ENCODE measurements at regions not wholly inside any gene's neighbourhood (a gene's known extent, or its start where the extent isn't known, plus 50 kb on each side); places are given as distances from the start of the nearest gene placed in this dataset.
"Not testable (repeated sequence)": the region's sequence is repeated elsewhere in the genome, so short reads cannot be mapped to it uniquely, and the experiment has no call there.

GRCh38 chr20:53660947-53661381 lies 67.3 kb upstream of the ZNF217 start:
- peak overlapping the region; percentile 82 to 96 (median 92) for H3K27ac Mint-ChIP-seq
- no peaks in the 10 kb centered on the region for H3K9me3 Mint-ChIP-seq
- H3K36me3 Mint-ChIP-seq, result no peaks in the 10 kb centered on the region
- POLR2A ChIA-PET, result interaction anchor here (0.5 to 5.6 kb wide), 23 partner anchors 8 to 211 kb away, joined by 3 to 31 read pairs (median 6); partner anchors contain the start of gene ZNF217
- peaks cover 17 to 64% (median 61%) of the 10 kb centered on the region in 4 donors for H3K4me1 Mint-ChIP-seq
- DNase-seq, result peak in 4 of 10 donors; percentile 14 to 41 (median 26)
- H3K27me3 Mint-ChIP-seq, result no peaks in the 10 kb centered on the region
- peak; percentile 53 to 68 for ATAC-seq
- peak overlapping the region; percentile 81 to 93 (median 86) for H3K4me3 Mint-ChIP-seq

- Mint-ChIP-seq H3K27me3 (no peaks in the 10 kb centered on the region), H3K9me3 (no peaks in the 10 kb centered on the region), H3K4me3 (peak overlapping the region; percentile 81 to 93 (median 86)), H3K36me3 (no peaks in the 10 kb centered on the region), H3K27ac (peak overlapping the region; percentile 82 to 96 (median 92)), H3K4me1 (peaks cover 18 to 70% (median 66%) of the 10 kb centered on the region in 4 donors)
- DNase-seq (peak in 8 of 10 donors; percentile 13 to 52 (median 32)), ATAC-seq (peak; percentile 42 to 48)
- POLR2A ChIA-PET, result interaction anchor here (0.6 to 5.6 kb wide), 23 partner anchors 9 to 274 kb away, joined by 3 to 31 read pairs (median 5); partner anchors contain the start of gene ZNF217
These were observed 66.7 kb upstream of the ZNF217 start for GRCh38 chr20:53660078-53660909.

GRCh38 chr20:53658973-53659372 lies 65.3 kb upstream of the ZNF217 start:
- Mint-ChIP-seq H3K36me3 (no peaks in the 10 kb centered on the region), H3K27me3 (no peaks in the 10 kb centered on the region), H3K9me3 (no peaks in the 10 kb centered on the region), H3K4me3 (peak overlapping the region in 4 of 10 donors; percentile 37 to 54 (median 46)), H3K27ac (peak overlapping the region in 6 of 10 donors; percentile 31 to 96 (median 60)), H3K4me1 (peaks cover 16 to 73% (median 66%) of the 10 kb centered on the region in 4 donors)
- no peak for ATAC-seq
- POLR2A ChIA-PET, result interaction anchor here (0.6 to 5.6 kb wide), 7 partner anchors 13 to 257 kb away, joined by 3 to 31 read pairs (median 4); partner anchors contain the start of gene ZNF217
- DNase-seq, result no peak

- ATAC-seq, result no peak
- POLR2A ChIA-PET, result interaction anchor here (0.6 to 5.6 kb wide), 5 partner anchors 15 to 257 kb away, joined by 3 to 31 read pairs (median 4); partner anchors contain the start of gene ZNF217
These were observed 64.7 kb upstream of the ZNF217 start for GRCh38 chr20:53658322-53658721.

GRCh38 chr20:53657732-53658131 lies 64.1 kb upstream of the ZNF217 start:
- H3K36me3 Mint-ChIP-seq, result no peaks in the 10 kb centered on the region
- no peak for ATAC-seq
- no peak for DNase-seq
- no peaks in the 10 kb centered on the region for H3K27me3 Mint-ChIP-seq
- peak overlapping the region in 5 of 10 donors; percentile 32 to 77 (median 45) for H3K4me3 Mint-ChIP-seq
- POLR2A ChIA-PET, result interaction anchor here (0.5 to 5.6 kb wide), 5 partner anchors 14 to 258 kb away, joined by 3 to 31 read pairs (median 4); partner anchors contain the start of gene ZNF217
- peak overlapping the region; percentile 8 to 97 (median 78) for H3K27ac Mint-ChIP-seq
- H3K4me1 Mint-ChIP-seq, result peaks cover 20 to 80% (median 71%) of the 10 kb centered on the region in 4 donors
- H3K9me3 Mint-ChIP-seq, result no peaks in the 10 kb centered on the region

More at GRCh38 chr20:53658322-53658721, 64.7 kb upstream of the ZNF217 start:
- H3K27me3 Mint-ChIP-seq, result no peaks in the 10 kb centered on the region
- H3K9me3 Mint-ChIP-seq, result no peaks in the 10 kb centered on the region
- H3K4me3 Mint-ChIP-seq, result peak overlapping the region in 5 of 10 donors; percentile 15 to 41 (median 26)
- H3K36me3 Mint-ChIP-seq, result no peaks in the 10 kb centered on the region
- no peak for DNase-seq
- peak overlapping the region; percentile 20 to 97 (median 78) for H3K27ac Mint-ChIP-seq
- peaks cover 16 to 78% (median 68%) of the 10 kb centered on the region in 4 donors for H3K4me1 Mint-ChIP-seq

GRCh38 chr20:53657279-53657678 lies 63.6 kb upstream of the ZNF217 start:
- Mint-ChIP-seq H3K4me3 (peak overlapping the region in 7 of 10 donors; percentile 23 to 77 (median 34)), H3K27me3 (no peaks in the 10 kb centered on the region), H3K27ac (peak overlapping the region; percentile 44 to 97 (median 84)), H3K4me1 (peaks cover 23 to 81% (median 71%) of the 10 kb centered on the region in 4 donors), H3K36me3 (no peaks in the 10 kb centered on the region), H3K9me3 (no peaks in the 10 kb centered on the region)
- ATAC-seq (no peak), DNase-seq (no peak)
- POLR2A ChIA-PET, result interaction anchor here (0.5 to 5.6 kb wide), 7 partner anchors 14 to 258 kb away, joined by 3 to 31 read pairs (median 4); no protein-coding TSS in a partner anchor

- DNase-seq (no peak), ATAC-seq (no peak)
- H3K27ac Mint-ChIP-seq, result peak overlapping the region; percentile 49 to 97 (median 84)
- peaks cover 24 to 81% (median 70%) of the 10 kb centered on the region in 4 donors for H3K4me1 Mint-ChIP-seq
- POLR2A ChIA-PET, result interaction anchor here (0.5 to 0.9 kb wide), 4 partner anchors 32 to 98 kb away, joined by 3 to 9 read pairs (median 4); no protein-coding TSS in a partner anchor
- H3K27me3 Mint-ChIP-seq, result no peaks in the 10 kb centered on the region
- H3K9me3 Mint-ChIP-seq, result no peaks in the 10 kb centered on the region
- peak overlapping the region in 7 of 10 donors; percentile 8 to 77 (median 32) for H3K4me3 Mint-ChIP-seq
- H3K36me3 Mint-ChIP-seq, result no peaks in the 10 kb centered on the region
These were observed 62.9 kb upstream of the ZNF217 start for GRCh38 chr20:53656293-53657202.

- H3K27ac Mint-ChIP-seq, result peak overlapping the region; percentile 42 to 97 (median 84)
- POLR2A ChIA-PET, result interaction anchor here (0.7 kb wide), 1 partner anchor 44 kb away, joined by 3 read pairs; no protein-coding TSS in a partner anchor
- ATAC-seq, result no peak
These were observed 62.1 kb upstream of the ZNF217 start for GRCh38 chr20:53655625-53656292.

GRCh38 chr20:53654932-53655624 lies 61.4 kb upstream of the ZNF217 start:
- H3K27ac Mint-ChIP-seq, result peak overlapping the region; percentile 26 to 97 (median 84)
- POLR2A ChIA-PET, result interaction anchor here (0.7 kb wide), 1 partner anchor 43 kb away, joined by 3 read pairs; no protein-coding TSS in a partner anchor
- H3K27me3 Mint-ChIP-seq, result no peaks in the 10 kb centered on the region
- ATAC-seq, result no peak
- no peak for DNase-seq
- H3K4me1 Mint-ChIP-seq, result peaks cover 20 to 66% (median 56%) of the 10 kb centered on the region in 4 donors
- H3K9me3 Mint-ChIP-seq, result no peaks in the 10 kb centered on the region
- H3K36me3 Mint-ChIP-seq, result no peaks in the 10 kb centered on the region
- peak overlapping the region in 6 of 10 donors; percentile 12 to 71 (median 41) for H3K4me3 Mint-ChIP-seq

More at GRCh38 chr20:53655625-53656292, 62.1 kb upstream of the ZNF217 start:
- peaks cover 21 to 73% (median 63%) of the 10 kb centered on the region in 4 donors for H3K4me1 Mint-ChIP-seq
- peak overlapping the region in 5 of 10 donors; percentile 12 to 50 (median 32) for H3K4me3 Mint-ChIP-seq
- no peaks in the 10 kb centered on the region for H3K9me3 Mint-ChIP-seq
- DNase-seq, result no peak
- H3K27me3 Mint-ChIP-seq, result no peaks in the 10 kb centered on the region
- no peaks in the 10 kb centered on the region for H3K36me3 Mint-ChIP-seq

- not testable (repeated sequence) for H3K4me3 Mint-ChIP-seq, ATAC-seq, H3K27me3 Mint-ChIP-seq, DNase-seq, H3K36me3 Mint-ChIP-seq, H3K9me3 Mint-ChIP-seq
- H3K27ac Mint-ChIP-seq, result peak overlapping the region; percentile 44 to 98 (median 82)
- POLR2A ChIA-PET, result interaction anchor here (0.6 kb wide), 1 partner anchor 11 kb away, joined by 3 read pairs; no protein-coding TSS in a partner anchor
- peaks cover 20 to 62% (median 53%) of the 10 kb centered on the region in 4 donors for H3K4me1 Mint-ChIP-seq
These were observed 60.9 kb upstream of the ZNF217 start for GRCh38 chr20:53654521-53654920.
